Activated CD4-positive, alpha-beta T cell treated with anti-CD3 and anti-CD28 coated beads, Interleukin-2, amount 10 ng/mL, durations not matched to agents 24 days and 14 days (primary cell): ENCODE measurements at regions not wholly inside any gene's neighbourhood (a gene's known extent, or its start where the extent isn't known, plus 50 kb on each side); places are given as distances from the start of the nearest gene placed in this dataset.

Experiments
- DNase-seq: peaks from one replicate; pipeline ENCODE4 v3.0.0; 2022
- H3K27ac Mint-ChIP-seq: one replicate; pipeline ENCODE4 v1.8.0; 2022; ENCODE audit warnings: mild to moderate bottlenecking, mixed read lengths
- H3K27me3 Mint-ChIP-seq: one replicate; pipeline ENCODE4 v1.8.0; 2022; ENCODE audit warnings: mixed read lengths
- H3K36me3 Mint-ChIP-seq: one replicate; pipeline ENCODE4 v1.8.0; 2022; ENCODE audit warnings: low read depth, mild to moderate bottlenecking, mixed read lengths
- H3K4me1 Mint-ChIP-seq: one replicate; pipeline ENCODE4 v1.8.0; 2021; ENCODE audit warnings: mixed read lengths
- H3K4me3 Mint-ChIP-seq: one replicate; pipeline ENCODE4 v1.8.0; 2022; ENCODE audit warnings: mild to moderate bottlenecking, moderate library complexity, mixed read lengths
- H3K9me3 Mint-ChIP-seq: one replicate; pipeline ENCODE4 v1.8.0; 2021; ENCODE audit warnings: mixed read lengths
- intact Hi-C: fragments of 100-400 bp; cut with micrococcal nuclease; formaldehyde crosslinking; loops from one replicate; pipeline ENCODE4 v1.15.1; 2023

GRCh38 chr16:35523991-35524390, 2064.6 kb downstream of the TP53TG3F start:
- Mint-ChIP-seq H3K4me3 (no peak overlapping the region), H3K36me3 (no peaks in the 10 kb centered on the region), H3K27ac (no peak overlapping the region), H3K4me1 (no peaks in the 10 kb centered on the region), H3K27me3 (no peaks in the 10 kb centered on the region), H3K9me3 (peaks cover 20% of the 10 kb centered on the region)
- DNase-seq: no peak
- intact Hi-C loops: no loop called here

GRCh38 chr16:35525979-35526590, 2066.7 kb downstream of the TP53TG3F start:
- no peak overlapping the region for H3K27ac Mint-ChIP-seq
- H3K4me3 Mint-ChIP-seq: no peak overlapping the region
- DNase-seq: no peak
- H3K27me3 Mint-ChIP-seq: no peaks in the 10 kb centered on the region
- H3K4me1 Mint-ChIP-seq: no peaks in the 10 kb centered on the region
- peaks cover 15% of the 10 kb centered on the region for H3K9me3 Mint-ChIP-seq
- intact Hi-C loops: no loop called here
- no peaks in the 10 kb centered on the region for H3K36me3 Mint-ChIP-seq

- intact Hi-C loops: no loop called here
- Mint-ChIP-seq H3K27ac (no peak overlapping the region), H3K27me3 (no peaks in the 10 kb centered on the region), H3K36me3 (no peaks in the 10 kb centered on the region), H3K4me3 (no peak overlapping the region), H3K9me3 (peaks cover 12% of the 10 kb centered on the region), H3K4me1 (no peaks in the 10 kb centered on the region)
- no peak for DNase-seq
Observed at GRCh38 chr16:35532576-35532975, 2073.2 kb downstream of the TP53TG3F start.

GRCh38 chr16:35533683-35534082, 2074.3 kb downstream of the TP53TG3F start:
- intact Hi-C loops: no loop called here
- Mint-ChIP-seq H3K9me3 (peaks cover 12% of the 10 kb centered on the region), H3K27me3 (no peaks in the 10 kb centered on the region), H3K4me3 (no peak overlapping the region), H3K27ac (no peak overlapping the region), H3K36me3 (no peaks in the 10 kb centered on the region), H3K4me1 (no peaks in the 10 kb centered on the region)
- DNase-seq: no peak

GRCh38 chr16:35543486-35543885, 2084.1 kb downstream of the TP53TG3F start:
- Mint-ChIP-seq H3K4me1 (no peaks in the 10 kb centered on the region), H3K9me3 (peaks cover 13% of the 10 kb centered on the region), H3K36me3 (no peaks in the 10 kb centered on the region), H3K27ac (no peak overlapping the region), H3K4me3 (no peak overlapping the region), H3K27me3 (no peaks in the 10 kb centered on the region)
- no peak for DNase-seq
- intact Hi-C loops: no loop called here

GRCh38 chr16:35552763-35553162, 2093.4 kb downstream of the TP53TG3F start:
- H3K4me1 Mint-ChIP-seq: no peaks in the 10 kb centered on the region
- no peaks in the 10 kb centered on the region for H3K27me3 Mint-ChIP-seq
- H3K36me3 Mint-ChIP-seq: no peaks in the 10 kb centered on the region
- no peak overlapping the region for H3K4me3 Mint-ChIP-seq
- intact Hi-C loops: no loop called here
- DNase-seq: peak; percentile 17
- H3K27ac Mint-ChIP-seq: no peak overlapping the region
- peaks cover 17% of the 10 kb centered on the region for H3K9me3 Mint-ChIP-seq

GRCh38 chr16:35557731-35558130, 2098.3 kb downstream of the TP53TG3F start:
- intact Hi-C loops: no loop called here
- DNase-seq: peak; percentile 16
- Mint-ChIP-seq H3K9me3 (peaks cover 26% of the 10 kb centered on the region), H3K36me3 (no peaks in the 10 kb centered on the region), H3K27ac (no peak overlapping the region), H3K4me3 (no peak overlapping the region), H3K27me3 (no peaks in the 10 kb centered on the region), H3K4me1 (no peaks in the 10 kb centered on the region)

GRCh38 chr16:35559911-35560636, 2100.7 kb downstream of the TP53TG3F start:
- no peaks in the 10 kb centered on the region for H3K4me1 Mint-ChIP-seq
- peak; percentile 2 for DNase-seq
- intact Hi-C loops: no loop called here
- H3K27ac Mint-ChIP-seq: no peak overlapping the region
- H3K27me3 Mint-ChIP-seq: no peaks in the 10 kb centered on the region
- peaks cover 22% of the 10 kb centered on the region for H3K9me3 Mint-ChIP-seq
- no peaks in the 10 kb centered on the region for H3K36me3 Mint-ChIP-seq
- no peak overlapping the region for H3K4me3 Mint-ChIP-seq

- Mint-ChIP-seq H3K9me3 (peaks cover 27% of the 10 kb centered on the region), H3K27ac (no peak overlapping the region), H3K27me3 (no peaks in the 10 kb centered on the region), H3K36me3 (no peaks in the 10 kb centered on the region), H3K4me1 (no peaks in the 10 kb centered on the region), H3K4me3 (no peak overlapping the region)
- intact Hi-C loops: no loop called here
- DNase-seq: no peak
Observed at GRCh38 chr16:35560637-35560984, 2101.2 kb downstream of the TP53TG3F start.

- no peaks in the 10 kb centered on the region for H3K36me3 Mint-ChIP-seq
- intact Hi-C loops: no loop called here
- H3K27me3 Mint-ChIP-seq: no peaks in the 10 kb centered on the region
- H3K27ac Mint-ChIP-seq: no peak overlapping the region
- DNase-seq: no peak
- H3K4me1 Mint-ChIP-seq: no peaks in the 10 kb centered on the region
- peaks cover 25% of the 10 kb centered on the region for H3K9me3 Mint-ChIP-seq
- no peak overlapping the region for H3K4me3 Mint-ChIP-seq
Observed at GRCh38 chr16:35561346-35561745, 2101.9 kb downstream of the TP53TG3F start.

- intact Hi-C loops: no loop called here
- H3K4me3 Mint-ChIP-seq: no peak overlapping the region
- H3K27ac Mint-ChIP-seq: no peak overlapping the region
- no peaks in the 10 kb centered on the region for H3K36me3 Mint-ChIP-seq
- H3K9me3 Mint-ChIP-seq: peaks cover 25% of the 10 kb centered on the region
- no peak for DNase-seq
- H3K27me3 Mint-ChIP-seq: no peaks in the 10 kb centered on the region
- no peaks in the 10 kb centered on the region for H3K4me1 Mint-ChIP-seq
Observed at GRCh38 chr16:35562471-35562870, 2103.1 kb downstream of the TP53TG3F start.

GRCh38 chr16:35562919-35563318, 2103.5 kb downstream of the TP53TG3F start:
- H3K27ac Mint-ChIP-seq: no peak overlapping the region
- H3K4me1 Mint-ChIP-seq: no peaks in the 10 kb centered on the region
- intact Hi-C loops: no loop called here
- H3K27me3 Mint-ChIP-seq: no peaks in the 10 kb centered on the region
- no peaks in the 10 kb centered on the region for H3K36me3 Mint-ChIP-seq
- peaks cover 22% of the 10 kb centered on the region for H3K9me3 Mint-ChIP-seq
- no peak for DNase-seq
- H3K4me3 Mint-ChIP-seq: no peak overlapping the region

GRCh38 chr16:35564148-35564547, 2104.7 kb downstream of the TP53TG3F start:
- H3K27me3 Mint-ChIP-seq: no peaks in the 10 kb centered on the region
- H3K36me3 Mint-ChIP-seq: no peaks in the 10 kb centered on the region
- H3K4me3 Mint-ChIP-seq: no peak overlapping the region
- peaks cover 20% of the 10 kb centered on the region for H3K9me3 Mint-ChIP-seq
- intact Hi-C loops: no loop called here
- no peaks in the 10 kb centered on the region for H3K4me1 Mint-ChIP-seq
- H3K27ac Mint-ChIP-seq: no peak overlapping the region
- no peak for DNase-seq

GRCh38 chr16:35564889-35565288, 2105.5 kb downstream of the TP53TG3F start:
- Mint-ChIP-seq H3K27me3 (no peaks in the 10 kb centered on the region), H3K36me3 (no peaks in the 10 kb centered on the region), H3K9me3 (peaks cover 20% of the 10 kb centered on the region), H3K27ac (no peak overlapping the region), H3K4me1 (no peaks in the 10 kb centered on the region), H3K4me3 (no peak overlapping the region)
- intact Hi-C loops: no loop called here
- DNase-seq: no peak

GRCh38 chr16:35565626-35566025, 2106.2 kb downstream of the TP53TG3F start:
- Mint-ChIP-seq H3K4me3 (no peak overlapping the region), H3K9me3 (peaks cover 21% of the 10 kb centered on the region), H3K4me1 (no peaks in the 10 kb centered on the region), H3K27ac (no peak overlapping the region), H3K36me3 (no peaks in the 10 kb centered on the region), H3K27me3 (no peaks in the 10 kb centered on the region)
- intact Hi-C loops: no loop called here
- no peak for DNase-seq
